UCSD-AML1 (cell line): ENCODE measurements at regions not wholly inside any gene's neighbourhood (a gene's known extent, or its start where the extent isn't known, plus 50 kb on each side); places are given as distances from the start of the nearest gene placed in this dataset.
"Not testable (repeated sequence)": the region's sequence is repeated elsewhere in the genome, so short reads cannot be mapped to it uniquely, and the experiment has no call there.

Experiments
- DNase-seq: peaks from one replicate; lab custom pipeline; 2025; ENCODE audit not compliant: unreplicated experiment; lab: John Stamatoyannopoulos, UW

DNA sequence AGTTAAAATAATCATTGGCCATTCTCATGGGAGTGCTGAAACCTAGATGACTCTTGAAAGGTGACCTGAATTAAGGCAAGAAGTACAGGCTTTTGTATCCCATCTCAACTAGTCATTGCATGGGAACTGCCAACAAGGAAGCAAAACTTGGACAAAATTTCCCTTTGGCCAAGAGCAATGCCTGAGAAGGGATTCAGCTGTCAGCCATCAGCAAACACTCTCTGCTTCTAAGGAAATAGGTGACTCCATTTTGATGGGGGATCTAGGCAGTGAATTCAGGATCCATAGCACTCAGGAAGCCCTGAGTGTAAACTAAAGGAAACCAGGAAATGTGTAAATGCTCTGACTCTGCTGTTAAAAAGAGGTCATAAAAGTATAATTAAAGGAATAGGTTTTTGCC is 221.5 kb upstream of the TMEM229A start:
- DNase-seq = no peak

DNA sequence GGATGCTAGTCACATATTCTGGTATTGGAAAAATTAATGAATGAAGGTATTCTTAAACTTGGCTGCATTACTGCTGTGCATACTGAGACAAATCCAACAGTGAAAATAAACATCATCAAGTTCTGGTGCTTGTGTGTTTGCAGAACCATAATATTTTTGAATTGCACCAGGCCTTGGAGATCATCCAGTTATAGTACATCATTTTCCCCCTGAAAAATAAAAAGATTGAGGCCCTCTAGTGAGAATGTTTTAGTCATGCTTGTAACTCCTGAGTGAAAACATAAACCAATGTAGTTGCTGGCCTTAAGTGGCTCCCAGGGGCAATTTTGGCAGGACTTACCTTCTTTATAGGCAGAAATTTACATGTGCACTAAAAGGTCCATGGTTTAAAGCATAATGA is 218.8 kb upstream of the TMEM229A start:
- no peak for DNase-seq

- DNase-seq = no peak
Measured at GRCh38 chr7:124250297-124251034, 217.6 kb upstream of the TMEM229A start.

DNA sequence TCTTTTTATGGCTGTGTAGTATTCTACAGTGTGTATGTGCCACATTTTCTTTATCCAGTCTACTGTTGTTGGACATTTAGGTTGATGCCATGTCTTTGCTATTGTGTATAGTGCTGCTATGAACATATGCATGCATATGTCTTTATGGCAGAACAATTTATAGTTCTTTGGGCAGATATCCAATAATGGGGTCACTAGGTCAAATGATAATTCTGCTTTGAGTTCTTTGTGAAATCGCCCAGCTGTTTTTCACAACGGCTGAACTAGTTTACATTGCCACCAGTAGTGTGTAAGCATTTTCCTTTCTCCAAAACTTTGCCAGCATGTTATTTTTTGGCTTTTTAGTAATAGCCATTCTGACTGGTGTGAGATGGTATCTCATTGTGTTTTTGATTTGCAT is 214.8 kb upstream of the TMEM229A start:
- DNase-seq = no peak

- no peak for DNase-seq
Measured at GRCh38 chr7:124246262-124246863, 213.5 kb upstream of the TMEM229A start.

GRCh38 chr7:124244469-124244868 is 211.6 kb upstream of the TMEM229A start:
- DNase-seq = not testable (repeated sequence)

- no peak for DNase-seq
Measured at GRCh38 chr7:124219681-124220080, 186.8 kb upstream of the TMEM229A start.

DNA sequence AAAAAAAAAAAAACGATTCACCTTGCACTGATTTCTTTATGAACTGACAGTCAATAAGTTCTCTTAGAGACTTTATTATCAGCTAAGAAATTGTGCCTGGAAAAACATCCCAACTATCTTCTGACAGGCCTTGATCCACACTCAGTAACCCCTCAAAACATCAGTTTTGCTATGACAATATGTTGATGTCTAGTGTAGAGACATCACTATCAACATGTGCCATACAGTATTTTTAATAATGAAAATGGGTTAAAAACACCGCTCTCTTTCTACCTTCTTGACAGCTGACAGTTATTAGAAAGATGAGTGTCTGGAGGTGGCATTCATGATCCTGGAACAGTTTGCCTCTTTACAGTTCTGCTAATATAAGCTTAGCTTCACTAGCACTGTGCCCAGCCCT is 175.8 kb upstream of the TMEM229A start:
- DNase-seq = no peak

DNA sequence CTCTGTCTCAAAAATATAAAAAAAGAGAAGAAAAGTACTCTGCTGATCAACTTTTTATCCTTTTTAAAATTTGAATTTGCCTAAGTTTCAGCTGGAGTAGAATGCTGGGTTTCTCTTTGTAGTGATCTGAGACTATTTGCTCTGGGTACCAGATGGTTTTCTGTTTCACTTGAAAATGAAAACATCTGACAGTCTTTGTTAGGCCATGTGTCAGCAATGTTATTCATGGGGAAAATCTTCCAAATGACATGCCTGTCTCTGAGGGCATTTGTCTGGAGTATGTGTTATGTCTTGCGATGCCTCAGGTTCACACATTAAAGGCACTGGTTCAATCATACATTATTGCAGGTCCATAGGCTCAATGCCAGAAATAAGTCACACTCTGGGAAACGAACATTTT is 175.3 kb upstream of the TMEM229A start:
- DNase-seq = no peak

DNA sequence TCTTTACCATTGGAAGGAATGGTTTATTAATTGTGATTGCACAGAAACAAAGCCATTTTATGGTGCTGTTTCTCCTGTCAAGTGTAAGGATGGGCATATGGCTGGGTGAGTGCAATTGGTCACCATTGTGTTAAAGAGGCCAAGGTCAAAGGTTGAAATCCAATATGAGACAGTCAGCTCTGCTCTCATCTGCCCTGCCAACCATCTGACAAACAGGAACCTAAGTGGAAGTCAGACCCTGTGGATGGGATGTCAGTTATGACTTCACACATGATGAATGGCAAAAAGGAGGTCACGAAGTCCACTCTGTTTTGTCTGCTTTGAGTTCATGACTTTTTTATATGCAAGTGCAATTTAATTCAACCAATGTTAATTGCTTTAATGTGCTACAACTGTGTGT is 172.7 kb upstream of the TMEM229A start:
- DNase-seq = no peak

DNA sequence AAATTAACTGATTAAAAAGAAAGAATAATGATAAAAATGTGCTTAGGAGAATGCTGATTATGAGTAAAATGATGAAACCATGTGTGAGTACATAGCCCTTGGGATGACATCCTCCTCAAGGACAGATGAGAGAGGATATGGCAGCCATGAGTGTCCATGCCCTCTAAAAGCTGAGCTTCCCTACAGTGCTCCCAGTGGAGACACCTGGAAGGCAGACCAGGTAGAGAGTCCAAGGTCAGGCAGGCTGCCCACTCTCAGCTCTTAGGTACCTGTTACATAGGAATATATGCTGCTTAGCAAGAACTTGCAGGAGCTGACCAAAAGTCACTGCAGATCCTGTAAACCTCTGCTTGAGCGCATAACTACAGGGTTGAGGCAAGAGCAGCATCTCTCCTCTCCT is 169.7 kb upstream of the TMEM229A start:
- DNase-seq = no peak

- no peak for DNase-seq
Measured at GRCh38 chr7:124201768-124202349, 169.0 kb upstream of the TMEM229A start.

DNA sequence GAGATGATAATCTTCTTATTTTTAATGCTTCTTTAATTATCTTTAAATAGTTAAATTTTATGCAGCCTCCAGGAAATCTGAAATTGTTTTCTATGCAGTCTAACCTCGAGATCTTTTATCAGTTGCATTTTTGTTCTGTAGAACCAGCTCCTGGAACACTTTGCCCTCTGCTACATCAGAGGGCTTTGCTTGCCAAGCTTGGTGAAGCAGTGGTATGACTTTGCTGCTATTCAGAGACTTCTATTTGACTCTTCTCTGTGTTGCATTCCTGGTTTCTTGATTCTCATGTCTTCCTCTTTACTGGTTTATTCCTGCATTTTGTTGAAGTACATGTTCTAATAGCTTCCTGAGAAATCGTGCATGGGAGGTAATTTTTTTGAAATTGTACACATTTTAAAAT is 163.7 kb upstream of the TMEM229A start:
- no peak for DNase-seq

- DNase-seq = no peak
Measured at GRCh38 chr7:124192885-124193284, 160.0 kb upstream of the TMEM229A start.

DNA sequence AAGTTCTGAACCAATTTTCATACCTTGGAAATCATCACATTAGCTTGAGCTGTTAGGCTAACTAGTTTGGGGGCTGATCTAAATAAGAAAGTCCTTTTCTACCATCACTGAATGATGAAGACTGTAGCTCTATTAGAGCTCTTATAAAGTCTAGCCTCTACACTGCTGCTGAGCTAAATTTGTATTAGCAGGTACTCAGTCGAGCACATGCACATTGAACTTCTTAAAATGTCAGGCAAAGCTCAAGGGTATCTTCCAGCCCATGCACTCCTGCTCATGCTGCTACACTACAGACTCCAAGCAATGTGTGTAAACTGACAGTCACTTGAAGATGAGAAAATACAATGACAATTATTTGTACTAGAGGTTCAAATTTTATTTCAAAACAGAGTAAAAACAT is 158.8 kb upstream of the TMEM229A start:
- DNase-seq = no peak

- DNase-seq = no peak
Measured at GRCh38 chr7:124191030-124191429, 158.2 kb upstream of the TMEM229A start.

DNA sequence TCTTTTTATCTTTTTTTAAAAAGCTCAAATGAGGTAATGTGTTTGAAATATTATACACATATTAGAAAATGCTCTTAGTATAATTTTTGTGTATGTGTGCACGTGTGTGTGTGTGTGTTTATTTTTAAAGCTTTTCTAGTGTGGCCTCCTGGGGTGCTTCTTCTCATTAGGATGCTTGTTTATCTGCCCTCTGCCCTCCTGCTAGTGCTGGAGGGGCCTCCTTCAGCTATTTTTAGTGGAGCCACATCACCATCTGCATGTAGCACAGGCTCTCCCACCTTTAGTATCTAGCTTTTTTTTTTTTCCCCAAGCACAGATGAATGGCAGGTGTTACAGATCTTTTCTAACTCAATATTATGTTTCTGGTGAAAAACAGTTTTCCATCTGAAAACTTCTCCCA is 155.7 kb upstream of the TMEM229A start:
- DNase-seq = no peak

GRCh38 chr7:124187962-124188361 is 155.1 kb upstream of the TMEM229A start:
- no peak for DNase-seq

DNA sequence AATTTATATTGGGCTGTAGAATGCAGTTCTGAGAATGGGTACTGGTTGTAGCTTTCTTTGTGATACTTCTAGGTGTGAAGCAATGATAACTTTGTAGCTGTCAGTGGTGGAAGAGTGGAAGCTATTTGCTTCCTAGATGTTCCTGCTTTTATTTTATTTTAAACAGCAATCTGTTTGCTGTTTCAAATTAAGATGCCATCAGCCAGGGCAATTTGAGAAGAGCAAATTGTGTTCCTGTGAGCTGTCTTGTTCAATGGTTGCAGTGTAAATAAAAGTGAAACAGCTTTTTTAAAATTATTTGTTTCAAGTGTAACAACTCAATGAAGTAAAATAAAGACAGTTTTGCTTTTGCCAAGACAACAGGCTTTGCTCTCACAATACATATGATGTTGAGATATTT is 150.8 kb upstream of the TMEM229A start:
- no peak for DNase-seq

- DNase-seq = no peak
Measured at GRCh38 chr7:124179641-124180040, 146.8 kb upstream of the TMEM229A start.

GRCh38 chr7:124177891-124178290 is 145.0 kb upstream of the TMEM229A start:
- DNase-seq = no peak

GRCh38 chr7:124171812-124172211 is 138.9 kb upstream of the TMEM229A start:
- DNase-seq = not testable (repeated sequence)

- no peak for DNase-seq
Measured at GRCh38 chr7:124171068-124171467, 138.2 kb upstream of the TMEM229A start.
